AG09309 (cell line): ENCODE measurements at regions not wholly inside any gene's neighbourhood (a gene's known extent, or its start where the extent isn't known, plus 50 kb on each side); places are given as distances from the start of the nearest gene placed in this dataset.

Source experiments
- DNase-seq: peaks from one replicate; pipeline ENCODE4 v3.0.0-alpha.2; 2010; ENCODE audit warnings: low read depth
- H3K4me3 ChIP-seq: 2 replicates; pipeline ENCODE4 v1.5.1; 2011; ENCODE audit warnings: mild to moderate bottlenecking, low read depth, low read length, moderate library complexity; ENCODE audit not compliant: control insufficient read depth
- TF ChIP-seq, protein P1 (sequence below): IDR thresholded peaks from 2 replicates; pipeline ENCODE4 v1.5.1; 2011; ENCODE audit warnings: mild to moderate bottlenecking, low read depth, low read length, inconsistent platforms; ENCODE audit not compliant: insufficient read depth, control insufficient read depth; ENCODE audit errors: missing control alignments

- no peak overlapping the region for H3K4me3 ChIP-seq
- no peak for DNase-seq
- TF ChIP-seq, protein P1, sequence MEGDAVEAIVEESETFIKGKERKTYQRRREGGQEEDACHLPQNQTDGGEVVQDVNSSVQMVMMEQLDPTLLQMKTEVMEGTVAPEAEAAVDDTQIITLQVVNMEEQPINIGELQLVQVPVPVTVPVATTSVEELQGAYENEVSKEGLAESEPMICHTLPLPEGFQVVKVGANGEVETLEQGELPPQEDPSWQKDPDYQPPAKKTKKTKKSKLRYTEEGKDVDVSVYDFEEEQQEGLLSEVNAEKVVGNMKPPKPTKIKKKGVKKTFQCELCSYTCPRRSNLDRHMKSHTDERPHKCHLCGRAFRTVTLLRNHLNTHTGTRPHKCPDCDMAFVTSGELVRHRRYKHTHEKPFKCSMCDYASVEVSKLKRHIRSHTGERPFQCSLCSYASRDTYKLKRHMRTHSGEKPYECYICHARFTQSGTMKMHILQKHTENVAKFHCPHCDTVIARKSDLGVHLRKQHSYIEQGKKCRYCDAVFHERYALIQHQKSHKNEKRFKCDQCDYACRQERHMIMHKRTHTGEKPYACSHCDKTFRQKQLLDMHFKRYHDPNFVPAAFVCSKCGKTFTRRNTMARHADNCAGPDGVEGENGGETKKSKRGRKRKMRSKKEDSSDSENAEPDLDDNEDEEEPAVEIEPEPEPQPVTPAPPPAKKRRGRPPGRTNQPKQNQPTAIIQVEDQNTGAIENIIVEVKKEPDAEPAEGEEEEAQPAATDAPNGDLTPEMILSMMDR: peak; percentile 41
These were observed 134.3 kb downstream of the HAPSTR1 start for GRCh38 chr16:9225527-9226316.

GRCh38 chr16:9226924-9227323 is 135.5 kb downstream of the HAPSTR1 start:
- H3K4me3 ChIP-seq: no peak overlapping the region
- DNase-seq: no peak
- TF ChIP-seq, protein P1: no peak

DNA sequence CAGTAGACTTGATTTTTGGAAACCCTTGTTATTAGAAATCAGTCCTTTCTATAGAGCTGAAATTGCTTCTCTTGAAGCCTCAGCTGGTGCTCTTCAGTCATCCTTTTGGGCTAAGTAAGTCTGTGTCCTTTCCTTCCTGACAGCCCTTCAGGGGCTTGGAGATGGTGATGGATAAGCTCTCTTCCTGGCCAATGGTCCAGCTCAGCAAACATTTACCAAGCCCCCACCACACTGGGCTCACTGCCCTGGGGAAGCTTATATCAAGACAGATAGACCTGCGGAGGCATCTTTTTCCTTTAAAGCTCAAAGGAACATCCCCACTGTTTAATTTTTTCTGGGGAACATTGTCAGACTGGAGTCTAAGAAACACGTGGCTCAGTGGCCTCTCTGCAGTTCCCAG is 139.6 kb downstream of the HAPSTR1 start:
- no peak overlapping the region for H3K4me3 ChIP-seq
- TF ChIP-seq, protein P1: no peak
- no peak for DNase-seq

DNA sequence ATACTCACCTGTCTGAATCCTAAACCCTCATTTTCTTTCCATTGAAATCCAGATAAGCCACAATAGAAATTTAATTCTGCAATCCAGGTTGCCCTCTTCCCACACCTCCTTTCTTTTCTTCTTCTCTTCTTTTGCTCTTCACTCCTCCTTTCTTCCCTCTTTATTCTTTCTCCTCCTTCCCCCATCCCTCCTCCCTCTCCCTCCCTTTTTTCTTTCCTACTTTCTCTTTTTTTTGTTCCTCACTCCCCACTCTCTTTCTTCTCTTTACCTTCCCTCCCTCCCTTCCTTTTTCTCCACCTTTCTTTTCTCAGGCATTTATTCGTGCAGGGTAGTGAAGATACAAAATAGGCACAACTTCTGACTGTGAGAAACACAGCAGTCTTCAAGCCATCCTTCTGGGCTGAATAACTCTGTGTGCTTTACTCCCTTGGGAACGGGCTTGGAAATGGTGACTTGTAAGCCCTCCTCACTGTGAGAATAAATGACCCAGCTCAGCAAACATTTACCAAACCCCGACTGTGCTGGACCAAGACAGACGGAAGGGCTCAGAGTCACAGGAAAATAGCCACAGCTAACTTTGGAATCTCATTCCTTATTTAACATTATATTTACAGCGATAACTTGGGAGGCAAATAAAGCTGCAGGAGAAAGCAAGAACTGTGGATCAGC is 140.8 kb downstream of the HAPSTR1 start:
- TF ChIP-seq, protein P1: no peak
- H3K4me3 ChIP-seq: no peak overlapping the region
- no peak for DNase-seq

DNA sequence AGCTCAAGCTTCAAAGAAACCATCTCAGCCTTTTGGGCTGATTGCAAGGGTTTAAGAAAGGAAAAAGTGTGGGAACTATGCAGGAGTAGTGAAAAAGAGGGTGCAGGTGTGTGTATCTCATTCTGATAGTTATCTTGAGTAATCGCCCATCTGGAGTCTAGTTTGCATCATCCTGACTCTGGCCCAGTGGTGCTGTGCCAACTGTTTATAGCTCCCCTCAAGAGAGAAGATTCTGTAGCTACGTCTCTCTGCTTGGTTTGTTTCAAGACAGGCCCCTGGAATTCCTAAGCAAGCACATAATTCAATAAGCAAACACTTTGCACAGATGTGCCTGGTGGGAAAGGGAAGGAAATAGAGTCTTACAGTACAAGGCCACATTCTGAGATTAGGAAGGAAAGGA is 144.4 kb downstream of the HAPSTR1 start:
- no peak overlapping the region for H3K4me3 ChIP-seq
- TF ChIP-seq, protein P1: no peak
- no peak for DNase-seq

- TF ChIP-seq, protein P1: no peak
- no peak for DNase-seq
- no peak overlapping the region for H3K4me3 ChIP-seq
These were observed 144.9 kb downstream of the HAPSTR1 start for GRCh38 chr16:9236319-9236718.

- DNase-seq: no peak
- TF ChIP-seq, protein P1: no peak
- no peak overlapping the region for H3K4me3 ChIP-seq
These were observed 146.9 kb downstream of the HAPSTR1 start for GRCh38 chr16:9238346-9238745.
